ENCODE measurements at regions not wholly inside any gene's neighbourhood (a gene's known extent, or its start where the extent isn't known, plus 50 kb on each side); places are given as distances from the start of the nearest gene placed in this dataset.

DNA sequence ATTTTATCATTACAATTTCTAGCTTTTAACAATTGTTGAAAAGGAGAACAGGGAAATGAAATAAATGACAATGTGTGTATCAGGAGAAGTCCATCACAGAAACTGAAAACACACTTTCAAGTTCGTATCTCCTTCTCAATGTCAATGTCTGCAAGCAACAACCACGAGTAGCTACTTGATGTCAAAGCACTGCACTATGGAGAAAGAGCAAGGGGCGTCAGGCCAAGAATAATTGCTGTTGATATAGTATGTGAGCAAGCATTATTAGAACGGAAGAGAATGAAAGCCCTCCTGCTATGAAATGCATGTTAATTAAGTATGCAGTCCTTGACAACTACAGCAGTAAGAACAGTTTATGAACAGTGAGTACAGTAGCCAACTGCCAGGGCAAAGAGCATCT lies 1250.1 kb downstream of the ZPLD1 start:
- DNase-seq, result no peak

DNA sequence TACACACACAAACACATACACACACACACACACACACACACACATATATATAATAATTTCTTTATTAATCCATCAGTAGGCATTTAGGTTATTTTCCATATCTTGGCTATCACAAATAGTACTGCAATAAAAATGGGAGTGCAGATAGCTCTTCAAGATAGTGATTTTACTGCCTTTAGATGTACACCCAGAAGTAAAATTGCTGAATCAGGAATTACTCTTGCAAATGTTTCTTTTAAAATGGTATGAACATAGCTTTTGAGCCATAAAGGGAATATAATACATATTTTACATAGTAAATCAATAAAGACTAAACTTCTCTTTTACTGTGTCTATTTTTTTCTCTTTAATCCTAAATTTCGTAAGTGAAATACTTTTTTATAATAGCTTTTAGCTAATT lies 1251.1 kb downstream of the ZPLD1 start:
- no peak for DNase-seq

- no peak for DNase-seq
These were observed 1255.7 kb downstream of the ZPLD1 start for GRCh38 chr3:103690536-103690935.

DNA sequence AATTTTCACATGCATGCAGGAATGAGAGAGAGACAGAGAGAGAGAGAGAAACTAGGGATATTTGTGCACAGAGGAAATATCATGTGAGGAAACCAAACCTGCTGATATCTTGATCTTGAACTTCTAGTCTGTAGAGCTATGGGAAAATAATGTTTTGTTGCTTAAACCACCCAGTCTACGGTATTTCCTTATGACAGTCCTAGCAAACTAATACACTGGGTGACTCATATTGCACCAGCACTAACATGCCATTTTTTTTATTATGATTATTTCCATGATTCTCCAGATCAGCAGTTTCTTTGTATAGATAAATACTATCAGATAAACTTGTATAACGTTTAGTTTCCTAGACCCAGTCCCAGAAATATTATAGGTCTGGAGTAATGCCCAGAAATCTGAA lies 1259.0 kb downstream of the ZPLD1 start:
- no peak for DNase-seq

GRCh38 chr3:103698646-103699045 lies 1263.8 kb downstream of the ZPLD1 start:
- no peak for DNase-seq

DNA sequence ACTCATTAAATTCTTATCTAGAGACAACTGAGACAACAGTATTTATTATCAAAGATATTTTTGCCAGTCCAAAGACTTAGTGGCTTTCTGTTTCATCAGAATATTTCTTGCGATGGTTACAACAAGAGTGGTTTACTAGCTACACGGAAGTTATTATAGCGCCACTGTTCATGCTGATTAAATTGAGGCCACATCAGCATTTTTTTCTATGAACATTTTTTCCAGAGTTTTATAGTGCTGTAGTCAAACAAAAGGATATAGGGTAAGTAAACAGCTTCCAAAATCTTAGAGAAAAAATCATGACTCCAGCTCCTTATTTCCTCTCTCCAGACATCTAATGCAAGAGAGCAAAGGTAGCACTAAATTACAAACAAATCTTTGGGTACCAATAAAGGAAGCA lies 1264.4 kb downstream of the ZPLD1 start:
- DNase-seq, result no peak

GRCh38 chr3:103705641-103706040 lies 1270.8 kb downstream of the ZPLD1 start:
- no peak for DNase-seq

GRCh38 chr3:103706671-103707070 lies 1271.9 kb downstream of the ZPLD1 start:
- DNase-seq, result no peak

DNA sequence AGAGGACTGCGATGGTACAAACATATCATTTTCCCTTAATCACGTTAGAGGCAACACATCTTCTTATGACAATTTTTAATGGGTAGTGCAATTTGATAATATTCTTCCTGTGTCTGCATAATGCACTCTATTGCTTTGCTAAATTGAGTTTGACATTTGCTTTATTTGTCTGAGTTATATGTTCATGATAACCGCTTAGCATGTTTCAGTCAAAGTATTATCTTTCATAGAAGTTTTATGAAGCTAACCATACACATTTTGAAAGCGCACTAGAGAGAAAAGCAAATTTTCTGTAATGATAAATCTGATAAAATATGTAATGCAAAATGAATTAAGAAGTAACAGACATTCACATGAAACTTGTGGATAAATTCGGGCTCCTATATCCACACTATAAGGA lies 1276.9 kb downstream of the ZPLD1 start:
- no peak for DNase-seq

DNA sequence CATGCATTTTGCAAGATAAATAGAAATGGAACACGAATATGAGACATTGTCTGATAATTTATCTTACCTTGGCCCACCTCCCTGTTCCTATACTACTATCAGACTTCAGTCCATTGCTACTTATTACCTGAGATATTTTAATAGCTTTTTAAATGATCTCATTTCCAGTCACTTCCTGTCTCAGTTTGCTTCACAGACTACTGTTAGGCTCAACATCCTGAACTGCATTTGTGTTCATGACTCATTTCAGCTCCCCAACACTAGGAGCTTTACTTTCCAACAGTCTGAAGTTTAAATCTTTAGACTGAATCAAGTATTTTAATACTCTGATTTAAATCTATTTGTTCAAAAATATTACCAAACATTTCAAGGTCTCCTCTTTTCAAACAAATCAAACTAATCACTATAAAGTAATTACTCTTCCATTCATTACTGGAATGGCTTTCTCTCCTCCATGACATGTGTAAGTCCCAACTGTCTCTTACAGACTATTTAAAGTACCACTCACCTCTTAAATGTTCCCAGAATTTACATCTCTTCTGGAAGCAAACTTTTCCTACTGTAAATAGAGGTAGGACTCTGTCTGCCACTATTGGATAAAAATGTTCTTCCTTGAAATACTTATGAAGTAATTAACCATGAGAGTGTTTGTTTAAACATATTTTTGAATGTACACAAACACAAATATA lies 1277.6 kb downstream of the ZPLD1 start:
- peak; percentile 53 for DNase-seq

- DNase-seq, result no peak
These were observed 1294.7 kb downstream of the ZPLD1 start for GRCh38 chr3:103729547-103729946.

- DNase-seq, result no peak
These were observed 1295.9 kb downstream of the ZPLD1 start for GRCh38 chr3:103730744-103731143.

DNA sequence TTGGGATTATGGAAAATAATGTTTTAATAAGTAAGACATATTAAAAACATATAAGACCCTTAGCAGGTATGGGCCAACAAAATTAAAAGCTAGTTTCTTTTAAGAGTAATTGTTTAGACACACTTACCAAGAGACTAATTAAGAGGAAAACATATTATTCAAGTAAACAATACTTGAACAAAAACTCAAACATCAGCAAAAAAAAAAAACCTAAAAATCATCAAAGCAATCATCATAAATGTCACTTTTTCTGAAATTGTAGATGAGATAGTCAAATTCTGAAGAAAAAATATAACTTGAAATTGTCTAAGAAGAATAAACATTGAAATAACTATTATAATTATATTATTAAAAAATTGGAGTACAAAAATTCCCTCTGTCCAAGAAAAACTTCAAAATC lies 1318.2 kb downstream of the ZPLD1 start:
- no peak for DNase-seq

DNA sequence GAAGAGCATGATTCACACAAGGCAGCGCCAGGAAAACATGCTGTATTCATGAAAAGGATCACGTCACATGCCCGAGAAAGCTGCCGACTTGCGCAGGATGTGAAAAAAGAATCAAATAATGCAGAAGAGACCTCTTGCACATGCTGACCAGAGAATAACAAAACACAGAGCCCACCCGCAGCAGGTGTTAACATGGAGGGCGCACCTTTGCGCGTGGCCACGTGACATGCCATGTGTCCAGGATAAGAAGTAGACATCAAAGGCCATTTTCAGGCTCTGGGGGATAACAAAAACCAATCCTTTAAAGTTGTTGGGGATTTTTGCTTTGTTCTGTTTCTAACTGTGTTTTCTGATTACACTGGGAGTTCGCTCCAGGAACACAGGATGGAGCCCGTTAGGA lies 1332.8 kb downstream of the ZPLD1 start:
- no peak for DNase-seq

GRCh38 chr3:103785017-103785416 lies 1350.2 kb downstream of the ZPLD1 start:
- DNase-seq, result no peak

DNA sequence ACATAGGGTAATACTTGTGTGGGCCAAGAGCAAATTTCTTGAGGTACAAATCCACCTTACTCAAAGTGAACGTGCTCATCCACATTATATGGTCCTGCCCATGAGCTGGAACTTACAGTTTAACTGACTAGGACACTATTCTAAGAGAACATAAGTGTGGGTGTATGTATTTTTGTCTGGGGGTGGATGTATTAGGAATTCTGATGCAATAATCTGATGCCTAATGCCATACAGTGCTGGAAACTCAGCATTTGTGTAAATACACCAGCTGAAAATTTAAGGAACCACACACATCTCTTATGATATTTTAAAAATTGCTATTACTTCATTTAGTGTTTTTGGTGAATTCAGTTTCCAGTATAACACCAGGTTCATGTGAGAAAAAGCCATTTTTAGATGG lies 1350.7 kb downstream of the ZPLD1 start:
- DNase-seq, result no peak

DNA sequence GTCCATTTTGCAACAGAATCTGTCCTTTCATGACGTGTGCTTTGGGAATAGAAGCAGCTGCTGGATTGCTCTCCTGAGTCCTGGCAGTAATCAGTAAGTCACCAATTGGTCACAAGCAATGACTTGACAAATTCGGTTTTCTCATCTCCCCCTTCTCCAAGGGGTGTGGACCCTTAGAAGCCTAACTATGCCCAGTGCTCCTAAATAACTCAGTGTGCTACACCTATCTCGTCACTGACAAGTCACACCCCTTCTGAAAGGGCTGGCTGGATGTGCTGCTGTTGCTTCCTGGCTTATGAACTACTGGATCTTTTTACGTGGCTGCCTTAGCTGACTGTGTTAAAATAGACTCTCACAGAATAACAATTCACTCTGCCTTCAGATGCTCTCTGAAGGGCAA lies 1351.5 kb downstream of the ZPLD1 start:
- no peak for DNase-seq

DNA sequence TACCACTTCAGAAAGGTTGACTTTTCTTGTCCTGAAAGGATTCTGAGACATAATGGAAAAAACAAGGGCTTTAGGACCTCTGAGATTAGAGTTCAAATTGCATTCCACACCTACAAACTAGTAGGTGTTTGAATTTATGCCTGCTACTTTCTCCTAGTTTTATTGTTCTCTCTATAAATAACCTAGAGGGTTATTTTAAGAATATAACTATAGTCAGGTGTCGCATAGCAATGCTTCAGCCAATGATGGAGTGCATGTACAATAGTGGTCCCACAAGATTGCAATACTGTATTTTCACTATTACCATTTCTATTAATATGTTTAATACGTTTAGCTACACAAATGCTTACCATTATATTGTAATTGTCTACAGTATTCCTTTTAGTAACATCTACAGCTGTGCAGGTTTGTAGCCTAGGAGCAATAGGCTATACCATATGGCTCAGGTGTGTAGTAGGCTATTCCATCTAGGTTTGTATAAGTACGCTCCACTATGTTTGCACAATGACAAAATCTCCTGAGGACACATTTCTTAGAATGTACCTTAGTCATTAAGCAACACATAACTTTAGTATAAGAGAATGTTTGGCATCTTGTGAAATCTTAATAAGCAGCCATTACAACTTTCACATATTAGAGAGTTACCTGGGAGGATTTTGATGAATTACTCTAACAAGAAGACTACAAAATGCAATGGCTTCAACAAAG lies 1352.5 kb downstream of the ZPLD1 start:
- DNase-seq, result no peak

DNA sequence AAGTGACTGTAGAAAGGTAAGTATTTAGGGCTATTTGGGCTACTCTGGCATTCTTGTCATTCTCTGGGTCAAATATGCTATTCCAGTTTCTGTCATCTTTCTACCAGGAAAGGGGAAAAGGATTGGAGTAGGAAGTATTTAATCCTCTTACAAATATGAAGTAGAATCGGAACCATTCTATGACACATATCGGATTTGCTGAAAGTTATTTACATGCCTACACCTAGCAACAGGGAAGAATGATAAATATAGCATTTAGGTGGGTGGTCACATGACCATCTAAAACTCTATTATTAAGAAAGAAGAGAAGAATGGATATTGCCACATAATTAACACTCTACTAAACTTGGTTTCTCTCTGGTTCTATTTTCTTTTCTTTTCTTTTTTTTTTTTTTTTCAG lies 1353.1 kb downstream of the ZPLD1 start:
- DNase-seq, result no peak

DNA sequence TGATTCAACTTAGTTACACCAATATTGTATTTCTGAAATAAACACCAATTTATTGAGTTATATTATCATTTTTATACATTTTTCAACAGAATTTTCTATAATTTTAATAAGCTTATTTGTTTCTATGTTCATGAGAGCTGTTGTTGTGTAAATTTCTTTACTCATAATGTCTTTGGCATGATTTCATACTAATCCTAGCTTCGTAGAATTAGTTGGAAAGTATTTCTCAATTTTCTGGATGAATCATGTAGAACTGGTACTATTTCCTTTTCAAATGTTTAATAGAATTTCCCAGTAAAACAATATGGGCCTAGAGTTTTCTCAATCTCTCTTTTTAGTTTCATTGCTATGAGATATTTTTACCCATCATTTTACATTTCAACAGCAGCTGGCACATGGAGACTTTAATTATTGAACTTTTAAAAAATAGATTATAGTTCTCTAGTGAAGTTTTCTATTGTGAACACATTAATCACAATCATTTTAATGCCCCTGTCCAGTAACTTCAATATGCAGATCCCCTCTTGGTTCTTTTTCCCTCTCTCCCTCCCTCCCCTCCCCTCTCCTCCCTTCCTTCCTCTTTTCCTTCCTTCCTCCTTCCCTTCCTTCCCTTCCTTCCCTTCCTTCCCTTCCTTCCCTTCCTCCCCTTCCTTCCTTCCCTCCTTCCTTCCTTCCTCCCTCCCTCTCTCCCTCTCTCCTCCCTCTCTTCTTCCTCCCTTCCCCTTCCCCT lies 1357.1 kb downstream of the ZPLD1 start:
- no peak for DNase-seq

- no peak for DNase-seq
These were observed 1359.8 kb downstream of the ZPLD1 start for GRCh38 chr3:103794656-103795055.

DNA sequence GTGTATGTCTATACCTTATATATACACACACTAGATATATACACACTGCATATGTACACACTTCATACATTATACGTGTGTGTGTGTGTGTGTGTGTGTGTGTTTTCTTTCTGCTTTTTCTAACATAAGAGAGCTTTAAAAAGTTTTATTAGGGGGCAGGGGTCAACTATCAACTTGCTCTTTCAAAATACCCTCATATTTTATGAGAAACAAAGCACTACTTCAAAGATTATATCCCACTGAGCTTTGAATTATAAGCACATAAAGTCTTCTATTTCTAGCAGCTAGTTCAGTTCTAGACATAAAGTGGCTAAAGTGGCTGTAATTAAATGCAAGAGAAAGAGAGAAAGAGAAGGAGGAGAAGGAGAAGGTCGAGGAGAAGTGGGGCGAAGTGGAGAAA lies 1361.3 kb downstream of the ZPLD1 start:
- no peak for DNase-seq

DNA sequence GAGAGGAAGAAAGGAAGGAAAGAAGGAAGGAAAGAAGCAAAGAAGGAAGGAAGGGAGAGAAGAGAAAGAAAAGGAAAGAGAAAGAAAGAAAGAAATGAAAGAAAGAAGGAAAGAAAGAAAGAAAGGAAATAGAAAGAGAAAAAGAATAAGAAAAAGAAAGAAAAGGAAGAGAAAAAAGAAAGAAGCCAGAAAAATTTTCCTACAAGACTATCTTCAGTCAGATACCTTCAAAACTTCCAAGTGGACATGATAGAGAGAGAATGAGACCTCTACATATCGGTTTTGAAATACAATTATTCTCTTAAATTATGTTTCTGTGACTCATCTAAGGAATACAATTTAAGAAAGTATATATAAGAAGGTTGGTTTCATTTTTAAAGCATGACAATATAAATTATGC lies 1369.0 kb downstream of the ZPLD1 start:
- no peak for DNase-seq

- DNase-seq, result no peak
These were observed 1375.4 kb downstream of the ZPLD1 start for GRCh38 chr3:103810167-103810566.
